GM12878 (cell line): ENCODE measurements at regions not wholly inside any gene's neighbourhood (a gene's known extent, or its start where the extent isn't known, plus 50 kb on each side); places are given as distances from the start of the nearest gene placed in this dataset.

Experiments used
- ATAC-seq: fragments of 200-7000 bp; cut with Tn5 transposase; 3 replicates; pipeline ENCODE4 v1.9.1; 2020; ENCODE audit warnings: mild to moderate bottlenecking, moderate library complexity
- BruUV-seq: library from RNA; stranded (reverse); fragments of 400-500 nt; replicated peaks from 2 replicates; lab custom pipeline; 2021; lab: Mats Ljungman, UMichigan
- CTCF ChIA-PET: fragments of 300-600 bp; sonication (Branson Sonifier 250); formaldehyde crosslinking; extraction: SDS; loops from one replicate; lab custom pipeline; 2021; ENCODE audit warnings: inconsistent platforms; lab: Yijun Ruan, JAX
- POLR2A ChIA-PET: fragments of 350-600 bp; formaldehyde crosslinking; extraction: SDS; loops from one replicate; lab custom pipeline; 2021; ENCODE audit warnings: inconsistent platforms; lab: Charles Lee
- RAD21 ChIA-PET: fragments of 300-600 bp; sonication (Branson Sonifier 250); formaldehyde crosslinking; loops from one replicate; lab custom pipeline; 2023; ENCODE audit warnings: antibody characterized with exemption; ENCODE audit not compliant: unreplicated experiment; lab: Charles Lee
- SMC1A ChIA-PET: fragments of 300-600 bp; sonication (Branson Sonifier 250); formaldehyde crosslinking; loops from one replicate; lab custom pipeline; 2023; ENCODE audit not compliant: unreplicated experiment, uncharacterized antibody; lab: Charles Lee
- DNase-seq: peaks from one replicate; pipeline ENCODE4 v3.0.0-alpha.2; 2011; ENCODE audit warnings: low read depth, low spot score
- FAIRE-seq: peaks from 3 replicates; lab custom pipeline; 2011; peaks lifted over from hg19 to GRCh38; lab: Jason Lieb, UNC
- H2AFZ ChIP-seq: 2 replicates; pipeline ENCODE4 v1.6.0; 2011; ENCODE audit warnings: low read depth, low read length, control low read depth; ENCODE audit not compliant: control insufficient read depth
- H3K27ac ChIP-seq: 2 replicates; pipeline ENCODE4 v1.5.1; 2011; ENCODE audit warnings: control low read depth; ENCODE audit not compliant: control insufficient read depth, insufficient read depth
- H3K27me3 ChIP-seq, 2 experiments: replicated peaks in 1 of 2; 2 replicates each; pipeline versions ENCODE4 v1.6.0 to v1.6.1; 2011; ENCODE audit warnings: low read length in 1 of 2; ENCODE audit not compliant: control insufficient read depth in 2 of 2, insufficient read depth in 2 of 2
- H3K36me3 ChIP-seq, 2 experiments: 2 replicates each; pipeline ENCODE4 v1.5.1; 2011; ENCODE audit warnings: low read length in 1 of 2; ENCODE audit not compliant: control insufficient read depth in 2 of 2, insufficient read depth in 2 of 2
- H3K4me1 ChIP-seq: 2 replicates; pipeline ENCODE4 v1.6.1; 2011; ENCODE audit warnings: mild to moderate bottlenecking, low read length, moderate library complexity, mixed read lengths; ENCODE audit not compliant: control insufficient read depth, insufficient read depth
- H3K4me2 ChIP-seq: 2 replicates; pipeline ENCODE4 v1.6.0; 2011; ENCODE audit warnings: control low read depth; ENCODE audit not compliant: control insufficient read depth, insufficient read depth
- H3K4me3 ChIP-seq: fragments of 200-600 bp; sonication (generic); 2 replicates; pipeline ENCODE4 v1.5.1; 2016
- H3K79me2 ChIP-seq: 2 replicates; pipeline ENCODE4 v1.6.0; 2011; ENCODE audit warnings: low read length; ENCODE audit not compliant: control insufficient read depth, insufficient read depth
- H3K9ac ChIP-seq: 2 replicates; pipeline ENCODE4 v1.8.0; 2011; ENCODE audit warnings: low read length, control low read depth, mixed read lengths; ENCODE audit not compliant: control insufficient read depth, insufficient read depth
- H3K9me3 ChIP-seq: replicated peaks from 3 replicates; pipeline ENCODE4 v1.5.1; 2011; ENCODE audit warnings: mild to moderate bottlenecking, low read length; ENCODE audit not compliant: control insufficient read depth, insufficient read depth
- H4K20me1 ChIP-seq: 2 replicates; pipeline ENCODE4 v1.6.0; 2011; ENCODE audit not compliant: control insufficient read depth, insufficient read depth
- BACH1 ChIP-seq: fragments of 450-650 bp; IDR thresholded peaks from 2 replicates; pipeline ENCODE4 v1.6.1; 2017; ENCODE audit warnings: mild to moderate bottlenecking, borderline replicate concordance
- HSF1 ChIP-seq: fragments of 150-350 bp; IDR thresholded peaks from 2 replicates; pipeline ENCODE4 v1.6.1; 2014; ENCODE audit warnings: mild to moderate bottlenecking, low read depth, low read length
- RBBP5 ChIP-seq: fragments of 200-600 bp; sonication (generic); conservative IDR thresholded peaks from 2 replicates; pipeline ENCODE4 v1.6.1; 2016
- RCOR1 ChIP-seq: conservative IDR thresholded peaks from 2 replicates; pipeline ENCODE4 v1.6.1; 2012; ENCODE audit warnings: low read depth, low read length, improper control_type of control experiment
- SIX5 ChIP-seq: IDR thresholded peaks from 2 replicates; pipeline ENCODE4 v1.6.1; 2011; ENCODE audit warnings: mild to moderate bottlenecking, low read depth, low read length, moderate library complexity; ENCODE audit not compliant: severe bottlenecking
- SMARCA5 ChIP-seq: fragments of 450-650 bp; IDR thresholded peaks from 2 replicates; pipeline ENCODE4 v1.6.1; 2017; ENCODE audit warnings: mild to moderate bottlenecking
- SMC3 ChIP-seq: IDR thresholded peaks from 2 replicates; pipeline ENCODE4 v1.6.1; 2011; ENCODE audit warnings: low read length, improper control_type of control experiment, borderline replicate concordance
- WRNIP1 ChIP-seq: IDR thresholded peaks from 2 replicates; pipeline ENCODE4 v1.6.1; 2011; ENCODE audit warnings: low read depth, low read length, improper control_type of control experiment, borderline replicate concordance
- YBX1 ChIP-seq: fragments of 450-650 bp; IDR thresholded peaks from 2 replicates; pipeline ENCODE4 v1.6.1; 2016; ENCODE audit warnings: antibody characterized with exemption
- ZBTB40 ChIP-seq: fragments of 450-650 bp; IDR thresholded peaks from 2 replicates; pipeline ENCODE4 v1.6.1; 2016; ENCODE audit warnings: mild to moderate bottlenecking, moderate library complexity, borderline replicate concordance
- ZNF207 ChIP-seq: fragments of 450-650 bp; IDR thresholded peaks from 2 replicates; pipeline ENCODE4 v1.6.1; 2014; ENCODE audit warnings: antibody characterized with exemption, mild to moderate bottlenecking, borderline replicate concordance
- ZNF592 ChIP-seq: fragments of 450-650 bp; IDR thresholded peaks from 2 replicates; pipeline ENCODE4 v1.6.1; 2017; ENCODE audit warnings: mild to moderate bottlenecking, moderate library complexity
- WGBS: methylation state at CpG from one replicate; pipeline ENCODE4 v1.1.6; 2016; ENCODE audit warnings: low lambda C conversion rate; ENCODE audit not compliant: insufficient replicate concordance, insufficient coverage; ENCODE audit errors: missing lambda C conversion rate; 5-methylcytosine and 5-hydroxymethylcytosine counted together
- in situ Hi-C: fragments of 300-500 bp; cut with MboI; formaldehyde crosslinking; loops from 9 replicates; pipeline ENCODE4 v1.14.3; 2018; ENCODE audit warnings: mixed read lengths
- intact Hi-C: fragments of 100-400 bp; cut with micrococcal nuclease; formaldehyde crosslinking; loops from one replicate; pipeline ENCODE4 v1.14.2; 2022; ENCODE audit not compliant: unreplicated experiment
- TF ChIP-seq, protein P1 (sequence below): fragments of 450-650 bp; conservative IDR thresholded peaks from 2 replicates; pipeline ENCODE4 v1.6.1; 2017; ENCODE audit warnings: mild to moderate bottlenecking, moderate library complexity

- H3K4me3 ChIP-seq, result no peak overlapping the region
- no peak overlapping the region for H3K9ac ChIP-seq
- no peak overlapping the region for H2AFZ ChIP-seq
- H4K20me1 ChIP-seq, result no peaks in the 10 kb centered on the region
- in situ Hi-C loops, result no loop called here
- ChIA-PET CTCF (no interaction called here), RAD21 (no interaction called here), POLR2A (no interaction called here), SMC1A (no interaction called here)
- BruUV-seq, result no TSS peak
- H3K4me2 ChIP-seq, result no peak overlapping the region
- no peaks in the 10 kb centered on the region for H3K36me3 ChIP-seq
- no peaks in the 10 kb centered on the region for H3K79me2 ChIP-seq
- intact Hi-C loops, result no loop called here
- H3K27ac ChIP-seq, result no peak overlapping the region
- H3K9me3 ChIP-seq, result no peaks in the 10 kb centered on the region; the same call in 2 of the 3 replicates
- H3K27me3 ChIP-seq, result no peaks in the 10 kb centered on the region
- WGBS, result 47% methylated on average over 6 of the region's 6 CpGs
- no peak for FAIRE-seq
- no peak for DNase-seq
- H3K4me1 ChIP-seq, result no peaks in the 10 kb centered on the region
- no peak for ATAC-seq
- TF ChIP-seq SIX5 (no peak), RCOR1 (no peak), HSF1 (no peak), BACH1 (no peak), SMARCA5 (no peak), RBBP5 (no peak), YBX1 (no peak), ZNF592 (no peak), ZBTB40 (no peak), SMC3 (no peak), ZNF207 (no peak), WRNIP1 (no peak)
- TF ChIP-seq, protein P1, sequence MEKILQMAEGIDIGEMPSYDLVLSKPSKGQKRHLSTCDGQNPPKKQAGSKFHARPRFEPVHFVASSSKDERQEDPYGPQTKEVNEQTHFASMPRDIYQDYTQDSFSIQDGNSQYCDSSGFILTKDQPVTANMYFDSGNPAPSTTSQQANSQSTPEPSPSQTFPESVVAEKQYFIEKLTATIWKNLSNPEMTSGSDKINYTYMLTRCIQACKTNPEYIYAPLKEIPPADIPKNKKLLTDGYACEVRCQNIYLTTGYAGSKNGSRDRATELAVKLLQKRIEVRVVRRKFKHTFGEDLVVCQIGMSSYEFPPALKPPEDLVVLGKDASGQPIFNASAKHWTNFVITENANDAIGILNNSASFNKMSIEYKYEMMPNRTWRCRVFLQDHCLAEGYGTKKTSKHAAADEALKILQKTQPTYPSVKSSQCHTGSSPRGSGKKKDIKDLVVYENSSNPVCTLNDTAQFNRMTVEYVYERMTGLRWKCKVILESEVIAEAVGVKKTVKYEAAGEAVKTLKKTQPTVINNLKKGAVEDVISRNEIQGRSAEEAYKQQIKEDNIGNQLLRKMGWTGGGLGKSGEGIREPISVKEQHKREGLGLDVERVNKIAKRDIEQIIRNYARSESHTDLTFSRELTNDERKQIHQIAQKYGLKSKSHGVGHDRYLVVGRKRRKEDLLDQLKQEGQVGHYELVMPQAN, result no peak
Observed at GRCh38 chr5:17882760-17883488, 248.7 kb downstream of the TAF11L14 start.
